ENCODE measurements at regions not wholly inside any gene's neighbourhood (a gene's known extent, or its start where the extent isn't known, plus 50 kb on each side); places are given as distances from the start of the nearest gene placed in this dataset.

DNA sequence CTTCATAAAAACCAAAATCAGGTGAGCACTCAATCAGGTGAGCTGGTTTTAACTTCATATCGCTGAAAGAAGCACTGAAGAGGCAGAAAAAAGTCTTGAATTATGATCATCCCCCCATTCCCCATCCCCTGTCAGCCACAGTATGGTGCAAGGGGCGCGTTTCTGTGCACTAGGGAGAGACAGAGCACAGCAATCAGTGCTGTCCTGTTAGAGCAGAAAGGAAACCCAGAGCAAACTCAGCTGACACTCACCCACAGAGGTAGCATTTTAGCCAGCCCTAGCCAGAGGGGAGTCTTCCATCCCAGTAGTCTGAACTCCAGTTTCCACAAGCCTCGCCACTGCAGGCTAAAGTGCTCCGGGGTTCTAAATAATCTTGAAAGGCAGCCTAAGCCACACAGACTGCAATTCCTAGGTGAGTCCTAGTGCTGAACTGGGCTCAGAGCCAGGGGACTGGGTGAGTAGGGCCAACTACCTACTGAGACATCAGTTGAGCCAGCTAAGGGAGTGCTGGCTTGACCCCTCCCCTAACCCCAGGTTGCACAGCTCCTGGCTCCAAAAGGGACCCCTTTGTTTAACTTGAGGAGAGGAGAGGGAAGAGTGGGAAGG lies 1352.6 kb upstream of the GJE1 start:
- TF ChIP-seq CTCF (IDR thresholded peaks at IDR 0.05), result no peak
- no peak for DNase-seq (ENCODE audit: low spot score)
- no peak overlapping the region for H3K27ac ChIP-seq
- H3K4me3 ChIP-seq, result no peak overlapping the region

DNA sequence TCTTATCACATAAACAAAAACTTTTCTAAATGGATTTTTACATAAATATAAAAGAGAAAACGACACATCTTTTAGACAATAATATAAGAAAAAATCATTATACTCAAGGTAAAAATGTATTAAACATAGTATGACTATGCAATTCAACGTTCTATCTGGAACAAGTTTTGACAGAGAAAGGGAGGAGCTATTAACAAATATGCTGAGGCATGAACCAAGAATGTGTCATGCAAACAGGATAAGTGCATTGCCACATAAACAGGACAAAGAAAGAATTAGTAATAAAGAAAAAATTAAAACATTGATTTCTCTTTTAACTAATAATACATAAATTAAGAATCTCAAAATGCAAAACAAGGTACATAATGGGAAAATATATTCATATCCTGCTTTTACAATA lies 1353.4 kb upstream of the GJE1 start:
- H3K27ac ChIP-seq, result no peak overlapping the region
- no peak for TF ChIP-seq CTCF (IDR thresholded peaks at IDR 0.05)
- DNase-seq (ENCODE audit: low spot score), result no peak
- H3K4me3 ChIP-seq, result no peak overlapping the region

DNA sequence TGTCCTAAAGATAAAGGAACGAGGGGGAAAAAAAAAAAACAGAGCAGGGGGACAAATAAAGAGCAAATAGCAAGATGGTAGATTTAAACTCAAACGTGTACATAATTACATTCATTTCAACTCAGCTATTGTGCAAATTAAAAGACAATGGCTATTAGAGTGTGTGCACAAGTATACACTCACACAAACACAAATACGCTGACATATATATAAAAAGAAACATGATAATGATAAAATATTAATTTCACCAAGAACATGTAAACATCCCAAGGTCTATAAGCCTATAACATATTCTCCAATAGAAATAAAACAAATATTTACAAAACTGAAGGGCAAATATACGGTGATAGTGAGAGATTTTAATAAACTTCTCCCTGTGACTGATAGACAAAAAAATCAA lies 1354.9 kb upstream of the GJE1 start:
- H3K4me3 ChIP-seq, result no peak overlapping the region
- no peak overlapping the region for H3K27ac ChIP-seq
- DNase-seq (ENCODE audit: low spot score), result no peak
- no peak for TF ChIP-seq CTCF (IDR thresholded peaks at IDR 0.05)

- H3K4me3 ChIP-seq, result no peak overlapping the region
- no peak for TF ChIP-seq CTCF (IDR thresholded peaks at IDR 0.05)
- no peak overlapping the region for H3K27ac ChIP-seq
- no peak for DNase-seq (ENCODE audit: low spot score)
Observed at GRCh38 chr6:140775061-140775460, 1357.7 kb upstream of the GJE1 start.

GRCh38 chr6:140774080-140774505 lies 1358.6 kb upstream of the GJE1 start:
- no peak for DNase-seq (ENCODE audit: low spot score)
- no peak overlapping the region for H3K27ac ChIP-seq
- no peak overlapping the region for H3K4me3 ChIP-seq
- no peak for TF ChIP-seq CTCF (IDR thresholded peaks at IDR 0.05)

DNA sequence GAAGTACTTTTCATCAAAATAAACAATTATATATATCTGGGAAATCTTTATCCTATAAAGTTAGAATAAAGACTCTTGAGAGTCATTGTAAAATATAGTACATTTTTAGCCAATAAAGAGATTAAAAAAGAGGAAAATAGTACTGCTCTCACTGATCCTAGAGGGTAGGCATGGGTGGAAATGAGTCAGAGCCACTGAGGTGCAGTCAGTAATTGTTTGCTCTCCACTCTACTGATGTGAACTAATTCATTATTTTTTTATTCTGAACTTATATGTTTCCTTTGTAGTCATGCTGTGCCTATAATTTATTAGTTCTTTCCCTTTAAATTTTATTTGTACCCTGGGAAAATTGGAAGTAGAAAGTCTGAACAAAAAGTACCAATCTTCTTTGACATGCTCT lies 1359.4 kb upstream of the GJE1 start:
- no peak overlapping the region for H3K4me3 ChIP-seq
- TF ChIP-seq CTCF (IDR thresholded peaks at IDR 0.05), result no peak
- DNase-seq (ENCODE audit: low spot score), result no peak
- no peak overlapping the region for H3K27ac ChIP-seq

GRCh38 chr6:140772576-140772975 lies 1360.1 kb upstream of the GJE1 start:
- Histone ChIP-seq H3K4me3 (no peak overlapping the region), H3K27ac (no peak overlapping the region)
- no peak for TF ChIP-seq CTCF (IDR thresholded peaks at IDR 0.05)

More at GRCh38 chr6:140772576-140772975, 1360.1 kb upstream of the GJE1 start:
- no peak for DNase-seq (ENCODE audit: low spot score)

Data from coronary artery (tissue), 2 donors.